SK-N-MC (cell line): ENCODE measurements at regions not wholly inside any gene's neighbourhood (a gene's known extent, or its start where the extent isn't known, plus 50 kb on each side); places are given as distances from the start of the nearest gene placed in this dataset.

Source experiments
- EZH2 ChIP-seq: fragments of 200-600 bp; sonication (generic); IDR thresholded peaks from one replicate; pipeline ENCODE4 v1.6.1; 2017; ENCODE audit warnings: antibody characterized with exemption
- POLR2AphosphoS5 ChIP-seq: IDR thresholded peaks from 2 replicates; pipeline ENCODE4 v1.6.1; 2012; ENCODE audit warnings: mild to moderate bottlenecking, low read depth, low read length, borderline replicate concordance

DNA sequence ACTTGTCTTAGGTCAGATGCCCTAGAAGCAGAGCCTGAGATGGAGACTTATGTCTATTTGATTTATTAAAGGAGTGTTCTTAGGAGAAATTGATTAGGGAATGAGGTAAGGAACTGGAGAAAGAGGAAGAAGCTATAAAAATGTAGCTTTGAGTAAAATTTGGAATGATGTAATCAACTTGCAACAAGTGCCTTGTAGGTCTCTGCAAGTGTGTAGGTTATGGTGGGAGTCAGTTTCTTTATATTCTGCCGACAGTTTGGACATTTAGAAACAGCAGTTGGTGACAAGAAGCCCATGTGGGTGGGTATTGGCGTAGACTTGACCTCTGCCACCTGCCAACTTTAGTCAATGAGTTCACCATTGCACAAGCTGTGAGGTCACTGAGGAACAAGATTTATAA lies 986.5 kb downstream of the CDH18 start:
- TF ChIP-seq POLR2AphosphoS5 (no peak), EZH2 (no peak)
